Gastrocnemius medialis (tissue), 4 donors: ENCODE measurements at regions not wholly inside any gene's neighbourhood (a gene's known extent, or its start where the extent isn't known, plus 50 kb on each side); places are given as distances from the start of the nearest gene placed in this dataset.
"Not testable (repeated sequence)": the region's sequence is repeated elsewhere in the genome, so short reads cannot be mapped to it uniquely, and the experiment has no call there.

Experiments
- ATAC-seq, 2 donors: fragments of 150-250 bp; one replicate each; pipeline ENCODE4 v1.9.1; 2016
- DNase-seq, 2 donors: peaks; one replicate each; pipeline ENCODE4 v3.0.0-alpha.2; 2019
- H3K27ac ChIP-seq, 4 donors: fragments of 200-600 bp; sonication (generic); 1 replicate in 1 of 4; 2 replicates in 3 of 4; pipeline ENCODE4 v1.5.1; 2016 to 2018; ENCODE audit warnings: mild to moderate bottlenecking in 2 of 4, moderate library complexity in 1 of 4
- H3K27me3 ChIP-seq, 3 donors: fragments of 200-600 bp; sonication (generic) in 2 of 3; 1 replicate in 1 of 3; 2 replicates in 2 of 3; pipeline versions ENCODE4 v1.5.1 to v1.6.0; 2016 to 2019; ENCODE audit warnings: mild to moderate bottlenecking in 1 of 3, moderate library complexity in 1 of 3
- H3K36me3 ChIP-seq, 2 donors: fragments of 200-600 bp; sonication (generic) in 1 of 2; one replicate each; pipeline ENCODE4 v1.5.1; 2017 to 2018
- H3K4me1 ChIP-seq, 2 donors: fragments of 200-600 bp; sonication (generic) in 1 of 2; one replicate each; pipeline ENCODE4 v1.5.1; 2016 to 2017; ENCODE audit warnings: mild to moderate bottlenecking in 2 of 2
- H3K4me3 ChIP-seq, 4 donors: fragments of 200-600 bp; sonication (generic) in 3 of 4; 1 replicate in 1 of 4; 2 replicates in 3 of 4; pipeline ENCODE4 v1.5.1; 2016 to 2019; ENCODE audit warnings: mild to moderate bottlenecking in 2 of 4
- H3K9me3 ChIP-seq, 3 donors: fragments of 200-600 bp; sonication (generic) in 2 of 3; 1 replicate in 1 of 3; 2 replicates in 2 of 3; pipeline ENCODE4 v1.5.1; 2016 to 2019
- POLR2A ChIP-seq, 2 donors: fragments of 450-650 bp; IDR thresholded peaks; one replicate each; pipeline ENCODE4 v1.6.1; 2017; ENCODE audit warnings: antibody characterized with exemption in 2 of 2, mild to moderate bottlenecking in 2 of 2, moderate library complexity in 2 of 2
- in situ Hi-C, 4 donors: fragments of 200-750 bp; cut with MboI; loops; one replicate each; pipeline versions ENCODE4 v1.15.0 to v1.8.0; 2017; ENCODE audit warnings: low sequenced_read_pairs in 4 of 4
- intact Hi-C: fragments of 100-400 bp; cut with DNase I; formaldehyde crosslinking; loops from one replicate; pipeline ENCODE4 v1.15.1; 2023; ENCODE audit warnings: low total_unique reads
- TF ChIP-seq, protein P1 (sequence below), 5 experiments: fragments of 450-650 bp in 3 of 5; fragments of 200-600 bp in 2 of 5; sonication (generic) in 2 of 5; IDR thresholded peaks in 4 of 5; conservative IDR thresholded peaks in 1 of 5; 1 replicate in 4 of 5; 2 replicates in 1 of 5; pipeline ENCODE4 v1.5.1; 2016 to 2019; ENCODE audit warnings: antibody characterized with exemption in 5 of 5, mild to moderate bottlenecking in 3 of 5, moderate library complexity in 3 of 5

DNA sequence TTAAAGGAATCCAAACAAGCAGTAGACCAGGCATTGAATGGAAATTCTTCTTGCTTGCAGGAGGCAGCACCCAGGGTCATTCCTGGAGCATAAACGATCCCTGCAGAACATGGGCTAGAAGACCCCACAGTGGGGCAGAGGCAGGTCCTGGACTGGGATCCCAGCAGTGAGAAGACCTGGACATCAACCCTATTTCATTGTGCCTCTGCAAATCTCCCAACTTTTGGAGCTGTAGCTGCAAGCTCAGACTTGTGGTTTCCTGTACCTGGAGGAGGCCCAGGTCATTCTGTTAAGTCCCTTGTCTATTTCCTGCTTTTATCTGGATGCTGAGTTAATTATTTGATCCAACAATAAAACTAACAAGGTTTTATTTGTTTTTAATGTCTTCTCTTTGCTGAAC is 61.7 kb downstream of the CALM1 start:
- in situ Hi-C loops = no loop called here

DNA sequence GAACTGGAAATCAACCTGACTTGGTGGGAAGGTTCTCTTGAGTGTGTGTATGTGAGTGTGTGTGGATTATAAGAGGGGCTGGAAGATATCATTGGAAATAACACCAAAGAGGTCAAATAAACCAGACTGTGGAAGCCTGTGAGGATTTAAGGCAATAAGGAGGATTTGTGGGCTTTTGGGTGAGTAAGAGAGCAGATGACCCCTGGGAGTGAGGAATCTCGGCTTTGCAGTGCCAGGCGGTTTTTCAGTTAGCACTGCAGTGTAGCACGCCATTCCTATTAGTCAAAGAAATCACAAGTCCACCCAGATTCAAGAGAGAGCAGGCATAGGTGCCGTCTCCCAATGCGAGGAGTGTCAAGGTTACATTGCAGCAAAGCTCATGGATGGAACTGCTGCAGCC is 63.3 kb downstream of the CALM1 start:
- TF ChIP-seq POLR2A (IDR thresholded peaks at IDR 0.05) = no peak
- Histone ChIP-seq H3K27me3 (no peaks in the 10 kb centered on the region), H3K27ac (no peak overlapping the region), H3K9me3 (no peaks in the 10 kb centered on the region), H3K4me3 (no peak overlapping the region), H3K36me3 (no peaks in the 10 kb centered on the region), H3K4me1 (no peaks in the 10 kb centered on the region)
- in situ Hi-C loops (no loop called here), intact Hi-C loops (no loop called here)
- DNase-seq (no peak), ATAC-seq (no peak)

More for the DNA sequence above, 61.7 kb downstream of the CALM1 start:
- DNase-seq (no peak), ATAC-seq (no peak)
- TF ChIP-seq, protein P1, sequence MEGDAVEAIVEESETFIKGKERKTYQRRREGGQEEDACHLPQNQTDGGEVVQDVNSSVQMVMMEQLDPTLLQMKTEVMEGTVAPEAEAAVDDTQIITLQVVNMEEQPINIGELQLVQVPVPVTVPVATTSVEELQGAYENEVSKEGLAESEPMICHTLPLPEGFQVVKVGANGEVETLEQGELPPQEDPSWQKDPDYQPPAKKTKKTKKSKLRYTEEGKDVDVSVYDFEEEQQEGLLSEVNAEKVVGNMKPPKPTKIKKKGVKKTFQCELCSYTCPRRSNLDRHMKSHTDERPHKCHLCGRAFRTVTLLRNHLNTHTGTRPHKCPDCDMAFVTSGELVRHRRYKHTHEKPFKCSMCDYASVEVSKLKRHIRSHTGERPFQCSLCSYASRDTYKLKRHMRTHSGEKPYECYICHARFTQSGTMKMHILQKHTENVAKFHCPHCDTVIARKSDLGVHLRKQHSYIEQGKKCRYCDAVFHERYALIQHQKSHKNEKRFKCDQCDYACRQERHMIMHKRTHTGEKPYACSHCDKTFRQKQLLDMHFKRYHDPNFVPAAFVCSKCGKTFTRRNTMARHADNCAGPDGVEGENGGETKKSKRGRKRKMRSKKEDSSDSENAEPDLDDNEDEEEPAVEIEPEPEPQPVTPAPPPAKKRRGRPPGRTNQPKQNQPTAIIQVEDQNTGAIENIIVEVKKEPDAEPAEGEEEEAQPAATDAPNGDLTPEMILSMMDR (IDR thresholded peaks at IDR 0.05 in 4 of 5, conservative IDR thresholded peaks at IDR 0.05 in 1 of 5) = no peak
- no peak for TF ChIP-seq POLR2A (IDR thresholded peaks at IDR 0.05)
- no peak overlapping the region for H3K4me3 ChIP-seq
- H3K9me3 ChIP-seq = no peaks in the 10 kb centered on the region
- H3K4me1 ChIP-seq = no peaks in the 10 kb centered on the region
- no peaks in the 10 kb centered on the region for H3K36me3 ChIP-seq
- H3K27me3 ChIP-seq = no peaks in the 10 kb centered on the region
- no peak overlapping the region for H3K27ac ChIP-seq
- intact Hi-C loops = loop anchor here (5.0 kb wide), 1 partner anchor 41 kb away; no protein-coding TSS in a partner anchor

DNA sequence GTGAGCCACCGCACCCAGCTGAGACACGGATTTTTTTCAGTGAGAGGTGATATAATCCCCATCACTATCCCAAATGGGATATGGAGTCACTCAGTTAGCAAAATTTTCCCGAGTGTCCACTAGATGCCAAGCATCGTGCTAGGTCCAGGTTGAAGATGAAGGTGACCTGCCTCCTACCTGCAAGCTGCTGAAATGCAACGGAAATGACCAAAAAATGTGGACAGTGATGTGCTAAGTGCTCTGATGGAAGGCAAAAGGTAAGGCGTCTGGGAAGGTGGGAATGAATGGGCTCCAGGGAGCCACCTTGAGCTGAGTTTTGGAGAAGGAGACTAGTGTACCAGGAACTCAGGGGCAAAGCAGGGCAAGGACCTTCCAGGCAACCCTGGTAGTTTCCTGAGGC is 64.6 kb downstream of the CALM1 start:
- Histone ChIP-seq H3K4me3 (no peak overlapping the region), H3K4me1 (no peaks in the 10 kb centered on the region), H3K36me3 (no peaks in the 10 kb centered on the region), H3K27me3 (no peaks in the 10 kb centered on the region), H3K27ac (no peak overlapping the region), H3K9me3 (no peaks in the 10 kb centered on the region)
- intact Hi-C loops = no loop called here
- TF ChIP-seq POLR2A (IDR thresholded peaks at IDR 0.05) = no peak
- TF ChIP-seq, protein P1 (IDR thresholded peaks at IDR 0.05 in 4 of 5, conservative IDR thresholded peaks at IDR 0.05 in 1 of 5) = no peak
- ATAC-seq (no peak), DNase-seq (no peak)
- in situ Hi-C loops = no loop called here

DNA sequence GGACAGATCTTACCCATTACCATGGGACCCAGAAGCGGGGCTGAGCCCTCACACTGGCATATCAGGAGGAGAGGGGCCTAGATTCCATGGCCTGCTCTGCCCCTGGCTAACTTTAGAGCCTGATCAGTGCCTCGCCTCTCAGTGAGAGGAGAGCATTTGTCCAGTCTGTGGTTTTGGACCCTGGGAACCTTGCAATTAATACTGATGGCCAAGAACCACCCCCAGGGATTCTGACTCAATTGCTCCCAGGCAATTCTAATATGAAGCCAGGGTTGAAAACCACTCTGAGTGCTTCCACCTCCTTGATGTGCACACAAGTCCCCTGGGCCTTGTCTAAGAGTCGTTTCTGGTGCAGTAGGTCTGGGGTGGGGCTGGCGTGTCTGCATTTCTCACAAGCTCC is 67.7 kb downstream of the CALM1 start:
- intact Hi-C loops (no loop called here), in situ Hi-C loops (no loop called here)
- Histone ChIP-seq H3K9me3 (peaks cover 0 to 5% (median 0%) of the 10 kb centered on the region in 3 donors), H3K27ac (no peak overlapping the region), H3K4me1 (no peaks in the 10 kb centered on the region), H3K36me3 (no peaks in the 10 kb centered on the region), H3K27me3 (no peaks in the 10 kb centered on the region), H3K4me3 (no peak overlapping the region)
- ATAC-seq = no peak
- DNase-seq = no peak
- TF ChIP-seq POLR2A (IDR thresholded peaks at IDR 0.05) = no peak
- TF ChIP-seq, protein P1 (IDR thresholded peaks at IDR 0.05 in 4 of 5, conservative IDR thresholded peaks at IDR 0.05 in 1 of 5) = no peak

DNA sequence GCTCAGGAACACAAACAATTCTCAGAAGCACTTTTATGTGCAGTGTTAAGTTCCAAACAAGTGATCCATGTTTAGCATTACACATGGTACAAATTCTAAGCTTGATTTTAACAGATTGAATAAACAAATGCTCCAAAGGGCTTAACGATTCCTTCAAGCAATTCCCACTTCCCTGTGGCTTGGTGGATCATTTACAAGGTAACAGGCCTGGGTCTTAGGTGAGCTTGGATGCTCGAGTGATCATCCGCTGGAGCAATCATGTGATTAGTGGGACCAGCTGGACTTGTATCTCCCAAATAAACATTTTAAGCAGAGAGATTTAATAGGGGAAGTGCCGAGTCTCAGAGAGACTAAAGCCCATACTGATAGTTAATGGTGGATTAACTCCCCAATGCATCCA is 70.7 kb downstream of the CALM1 start:
- DNase-seq = no peak
- Histone ChIP-seq H3K27ac (no peak overlapping the region), H3K4me3 (no peak overlapping the region), H3K4me1 (no peaks in the 10 kb centered on the region), H3K36me3 (no peaks in the 10 kb centered on the region), H3K27me3 (no peaks in the 10 kb centered on the region), H3K9me3 (peaks cover 0 to 5% (median 0%) of the 10 kb centered on the region in 3 donors)
- intact Hi-C loops (no loop called here), in situ Hi-C loops (no loop called here)
- no peak for ATAC-seq
- TF ChIP-seq POLR2A (IDR thresholded peaks at IDR 0.05) = no peak
- TF ChIP-seq, protein P1 (IDR thresholded peaks at IDR 0.05 in 4 of 5, conservative IDR thresholded peaks at IDR 0.05 in 1 of 5) = no peak

DNA sequence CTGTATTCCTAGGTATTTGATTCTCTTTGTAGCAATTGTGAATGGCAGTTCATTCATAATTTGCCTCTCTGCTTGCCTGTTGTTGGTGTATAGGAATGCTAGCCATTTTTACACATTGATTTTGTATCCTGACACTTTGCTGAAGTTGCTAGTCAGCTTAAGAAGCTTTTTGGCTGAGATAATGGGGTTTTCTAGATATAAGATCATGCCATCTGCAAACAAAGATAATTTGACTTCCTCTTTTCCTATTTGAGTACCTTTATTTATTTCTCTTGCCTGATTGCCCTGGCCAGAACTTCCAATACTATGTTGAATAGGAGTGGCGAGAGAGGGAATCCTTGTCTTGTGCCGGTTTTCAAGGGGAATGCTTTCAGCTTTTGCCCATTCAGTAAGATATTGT is 72.6 kb downstream of the CALM1 start:
- DNase-seq, intact Hi-C loops, H3K36me3 ChIP-seq, H3K9me3 ChIP-seq, H3K4me3 ChIP-seq, H3K4me1 ChIP-seq, H3K27me3 ChIP-seq, H3K27ac ChIP-seq, ATAC-seq, in situ Hi-C loops: not testable (repeated sequence)
